Calu3 (cell line): ENCODE measurements at regions not wholly inside any gene's neighbourhood (a gene's known extent, or its start where the extent isn't known, plus 50 kb on each side); places are given as distances from the start of the nearest gene placed in this dataset.

Experiments
- BruUV-seq: library from RNA; stranded (reverse); fragments of 400-500 nt; replicated peaks from 2 replicates; lab custom pipeline; 2021; lab: Mats Ljungman, UMichigan
- CTCF ChIA-PET: fragments of 300-600 bp; sonication (Branson Sonifier 250); formaldehyde crosslinking; loops from one replicate; lab custom pipeline; 2022; ENCODE audit warnings: antibody characterized with exemption; lab: Charles Lee
- DNase-seq: peaks from one replicate; pipeline ENCODE4 v3.0.0; 2022
- H3K27ac Mint-ChIP-seq: one replicate; pipeline ENCODE4 v1.8.0; 2022; ENCODE audit warnings: mixed read lengths; ENCODE audit not compliant: unreplicated experiment
- H3K27me3 Mint-ChIP-seq: one replicate; pipeline ENCODE4 v1.8.0; 2022; ENCODE audit warnings: mixed read lengths; ENCODE audit not compliant: unreplicated experiment
- H3K36me3 Mint-ChIP-seq: one replicate; pipeline ENCODE4 v1.8.0; 2022; ENCODE audit warnings: mild to moderate bottlenecking, moderate library complexity, mixed read lengths; ENCODE audit not compliant: insufficient read depth, unreplicated experiment
- H3K4me1 Mint-ChIP-seq: one replicate; pipeline ENCODE4 v1.8.0; 2022; ENCODE audit warnings: mild to moderate bottlenecking, low read depth, mixed read lengths; ENCODE audit not compliant: unreplicated experiment
- H3K4me3 Mint-ChIP-seq: one replicate; pipeline ENCODE4 v1.8.0; 2022; ENCODE audit warnings: mild to moderate bottlenecking, low read depth, moderate library complexity, mixed read lengths; ENCODE audit not compliant: unreplicated experiment
- H3K9me3 Mint-ChIP-seq: one replicate; pipeline ENCODE4 v1.8.0; 2022; ENCODE audit warnings: low read depth, mixed read lengths; ENCODE audit not compliant: unreplicated experiment
- CTCF ChIP-seq: fragments of 200-600 bp; IDR thresholded peaks from one replicate; pipeline ENCODE4 v1.8.0; 2022; ENCODE audit warnings: antibody characterized with exemption; ENCODE audit not compliant: unreplicated experiment
- intact Hi-C: fragments of 100-400 bp; cut with micrococcal nuclease; formaldehyde crosslinking; loops from one replicate; pipeline ENCODE4 v1.10.0; 2022; ENCODE audit not compliant: unreplicated experiment

- Mint-ChIP-seq H3K36me3 (no peaks in the 10 kb centered on the region), H3K4me1 (no peaks in the 10 kb centered on the region), H3K9me3 (peaks cover 4% of the 10 kb centered on the region), H3K27me3 (no peaks in the 10 kb centered on the region), H3K27ac (no peak overlapping the region), H3K4me3 (no peak overlapping the region)
- CTCF ChIA-PET, result no interaction called here
- BruUV-seq, result no TSS peak
- TF ChIP-seq CTCF, result no peak
- DNase-seq, result no peak
- intact Hi-C loops, result no loop called here
Observed at GRCh38 chr16:62568926-62569325, 532.7 kb upstream of the CDH8 start.

DNA sequence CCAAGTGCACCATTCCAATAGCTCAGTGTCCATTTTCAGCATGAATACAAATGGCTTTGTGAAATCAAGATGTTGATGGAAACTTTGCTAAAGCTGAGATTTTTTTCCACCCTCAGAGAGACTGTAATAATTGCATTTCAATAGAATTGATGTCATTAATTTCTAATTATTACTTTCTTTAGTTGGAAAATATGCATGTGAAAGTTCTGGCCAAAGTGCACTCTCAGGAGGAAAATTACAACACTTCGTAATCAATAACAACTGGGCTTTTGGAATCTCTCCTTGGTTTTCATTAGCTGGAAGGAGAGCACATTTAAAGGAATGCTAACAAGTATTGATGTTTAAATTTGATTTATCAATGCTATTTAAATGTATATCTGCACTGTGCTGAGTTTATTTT, 529.5 kb upstream of the CDH8 start:
- H3K4me1 Mint-ChIP-seq, result no peaks in the 10 kb centered on the region
- DNase-seq, result no peak
- H3K27ac Mint-ChIP-seq, result no peak overlapping the region
- no TSS peak for BruUV-seq
- no peaks in the 10 kb centered on the region for H3K27me3 Mint-ChIP-seq
- no peak overlapping the region for H3K4me3 Mint-ChIP-seq
- peaks cover 13% of the 10 kb centered on the region for H3K9me3 Mint-ChIP-seq
- intact Hi-C loops, result no loop called here
- TF ChIP-seq CTCF, result no peak
- H3K36me3 Mint-ChIP-seq, result no peaks in the 10 kb centered on the region
- CTCF ChIA-PET, result no interaction called here

GRCh38 chr16:62564291-62564690, 528.1 kb upstream of the CDH8 start:
- DNase-seq, result no peak
- Mint-ChIP-seq H3K27ac (no peak overlapping the region), H3K4me1 (no peaks in the 10 kb centered on the region), H3K4me3 (no peak overlapping the region), H3K27me3 (no peaks in the 10 kb centered on the region), H3K9me3 (peaks cover 14% of the 10 kb centered on the region), H3K36me3 (no peaks in the 10 kb centered on the region)
- no peak for TF ChIP-seq CTCF
- CTCF ChIA-PET, result no interaction called here
- intact Hi-C loops, result no loop called here
- BruUV-seq, result no TSS peak

GRCh38 chr16:62562121-62562520, 525.9 kb upstream of the CDH8 start:
- CTCF ChIA-PET, result no interaction called here
- Mint-ChIP-seq H3K9me3 (peaks cover 17% of the 10 kb centered on the region), H3K27me3 (no peaks in the 10 kb centered on the region), H3K4me1 (no peaks in the 10 kb centered on the region), H3K4me3 (no peak overlapping the region), H3K27ac (no peak overlapping the region), H3K36me3 (no peaks in the 10 kb centered on the region)
- no peak for DNase-seq
- intact Hi-C loops, result no loop called here
- no TSS peak for BruUV-seq
- no peak for TF ChIP-seq CTCF

DNA sequence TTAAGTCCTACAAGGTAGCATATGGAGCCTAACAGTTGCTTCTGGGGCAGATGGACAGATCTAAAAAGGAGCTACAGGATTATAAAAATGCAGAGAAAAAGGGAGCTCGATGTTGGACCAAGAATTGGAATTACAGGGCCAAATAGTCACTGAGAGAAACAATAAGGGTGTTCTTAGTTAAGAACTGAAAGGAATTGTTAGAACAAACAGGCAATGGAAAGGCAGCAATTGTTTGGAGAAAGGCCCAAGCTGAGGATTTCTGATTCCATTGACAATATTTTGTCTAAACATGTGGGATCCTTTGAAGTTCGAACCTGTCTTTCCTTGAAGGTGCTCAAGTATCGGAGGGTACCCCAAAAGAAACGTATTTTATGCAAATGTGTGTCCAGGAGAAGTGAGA, 513.6 kb upstream of the CDH8 start:
- no peak for TF ChIP-seq CTCF
- H3K36me3 Mint-ChIP-seq, result no peaks in the 10 kb centered on the region
- CTCF ChIA-PET, result no interaction called here
- H3K4me3 Mint-ChIP-seq, result no peak overlapping the region
- DNase-seq, result no peak
- no peaks in the 10 kb centered on the region for H3K27me3 Mint-ChIP-seq
- intact Hi-C loops, result no loop called here
- H3K27ac Mint-ChIP-seq, result no peak overlapping the region
- H3K4me1 Mint-ChIP-seq, result no peaks in the 10 kb centered on the region
- no TSS peak for BruUV-seq
- H3K9me3 Mint-ChIP-seq, result peaks cover 20% of the 10 kb centered on the region
